A549 (cell line): ENCODE measurements at regions not wholly inside any gene's neighbourhood (a gene's known extent, or its start where the extent isn't known, plus 50 kb on each side); places are given as distances from the start of the nearest gene placed in this dataset.

Source experiments
- ATAC-seq, 2 experiments: fragments of 200-7000 bp in 1 of 2; fragments of >200 bp in 1 of 2; cut with Nextera tagmentation in 1 of 2; cut with Tn5 transposase in 1 of 2; 3 replicates each; pipeline versions ENCODE4 v1.8.0 to v1.9.1; 2018 to 2020; ENCODE audit warnings: mild to moderate bottlenecking in 1 of 2, moderate library complexity in 1 of 2
- CTCF ChIA-PET: fragments of 300-600 bp; sonication (Branson Sonifier 250); formaldehyde crosslinking; extraction: SDS; loops from one replicate; lab custom pipeline; 2021; ENCODE audit warnings: antibody characterized with exemption, inconsistent platforms; lab: Yijun Ruan, JAX
- POLR2A ChIA-PET: fragments of 350-600 bp; formaldehyde crosslinking; extraction: SDS; loops from one replicate; lab custom pipeline; 2021; ENCODE audit warnings: antibody characterized with exemption, inconsistent platforms; lab: Yijun Ruan, JAX
- DNase-seq, 2 experiments: peaks; one replicate each; pipeline versions ENCODE4 v3.0.0 to v3.0.0-alpha.2; 2011 to 2016; ENCODE audit warnings: low read depth in 1 of 2, low spot score in 1 of 2
- FAIRE-seq: peaks from 2 replicates; lab custom pipeline; 2011; peaks lifted over from hg19 to GRCh38; lab: Jason Lieb, UNC
- H3K27ac ChIP-seq, 2 experiments: fragments of >200 bp; sonication (Bioruptor Twin); formaldehyde crosslinking; 3 replicates each; pipeline ENCODE4 v1.5.1; 2016 to 2017
- H3K4me1 ChIP-seq: fragments of >200 bp; sonication (Bioruptor Twin); formaldehyde crosslinking; 3 replicates; pipeline ENCODE4 v1.6.1; 2016
- H3K4me2 ChIP-seq: fragments of >200 bp; sonication (Bioruptor Twin); formaldehyde crosslinking; 3 replicates; pipeline ENCODE4 v1.6.1; 2016
- H3K4me3 ChIP-seq: fragments of >200 bp; sonication (Bioruptor Twin); formaldehyde crosslinking; 3 replicates; pipeline ENCODE4 v1.5.1; 2016
- H3K9me3 ChIP-seq: fragments of >200 bp; sonication (Bioruptor Twin); formaldehyde crosslinking; 3 replicates; pipeline ENCODE4 v1.6.1; 2016
- CBX8 ChIP-seq: fragments of 200-600 bp; sonication (generic); IDR thresholded peaks from 2 replicates; pipeline ENCODE4 v1.6.1; 2016
- CHD4 ChIP-seq: fragments of 200-600 bp; sonication (generic); IDR thresholded peaks from 2 replicates; pipeline ENCODE4 v1.6.1; 2016; ENCODE audit warnings: antibody characterized with exemption, mild to moderate bottlenecking, borderline replicate concordance
- EHF ChIP-seq: fragments of 250-450 bp; sonication (Bioruptor Pico); IDR thresholded peaks from 2 replicates; pipeline ENCODE4 v1.5.0; 2020; ENCODE audit warnings: mild to moderate bottlenecking
- ELK1 ChIP-seq: fragments of 150-350 bp; IDR thresholded peaks from 2 replicates; pipeline ENCODE4 v1.6.1; 2014; ENCODE audit warnings: low read depth, mild to moderate bottlenecking, low read length
- HMGXB4 ChIP-seq: fragments of 250-450 bp; sonication (Bioruptor Pico); IDR thresholded peaks from 2 replicates; pipeline ENCODE4 v1.5.0; 2021; ENCODE audit warnings: mild to moderate bottlenecking, moderate library complexity, borderline replicate concordance
- KDM1A ChIP-seq: fragments of 200-600 bp; sonication (generic); IDR thresholded peaks from 2 replicates; pipeline ENCODE4 v1.6.1; 2016; ENCODE audit warnings: low read depth, mild to moderate bottlenecking
- POLR2AphosphoS2 ChIP-seq: conservative IDR thresholded peaks from 2 replicates; pipeline ENCODE4 v1.6.1; 2012; ENCODE audit warnings: low read length, improper control_type of control experiment, inconsistent platforms
- RAD21 ChIP-seq, 2 experiments: fragments of >200 bp in 1 of 2; sonication (Bioruptor Twin) in 1 of 2; formaldehyde crosslinking in 1 of 2; IDR thresholded peaks in 1 of 2; conservative IDR thresholded peaks in 1 of 2; 2 replicates in 1 of 2; 3 replicates in 1 of 2; pipeline ENCODE4 v1.6.1; 2012 to 2018; ENCODE audit warnings: inconsistent platforms in 1 of 2
- RCOR1 ChIP-seq: fragments of 150-350 bp; IDR thresholded peaks from 2 replicates; pipeline ENCODE4 v1.6.1; 2014; ENCODE audit warnings: antibody characterized with exemption, low read length, low read depth
- RNF2 ChIP-seq: fragments of 200-600 bp; sonication (generic); IDR thresholded peaks from 2 replicates; pipeline ENCODE4 v1.6.1; 2016; ENCODE audit warnings: low read depth, mild to moderate bottlenecking, antibody characterized with exemption, moderate library complexity, borderline replicate concordance
- SMC3 ChIP-seq: fragments of >200 bp; sonication (Bioruptor Twin); formaldehyde crosslinking; IDR thresholded peaks from 3 replicates; pipeline ENCODE4 v1.6.1; 2018; ENCODE audit warnings: inconsistent platforms
- SREBF2 ChIP-seq: fragments of 450-650 bp; IDR thresholded peaks from 2 replicates; pipeline ENCODE4 v1.6.1; 2014; ENCODE audit warnings: mild to moderate bottlenecking, moderate library complexity
- TFCP2L1 ChIP-seq: fragments of 250-450 bp; sonication (Bioruptor Pico); IDR thresholded peaks from 2 replicates; pipeline ENCODE4 v1.5.0; 2021; ENCODE audit warnings: mild to moderate bottlenecking
- ZSCAN20 ChIP-seq: fragments of 250-450 bp; sonication (Bioruptor Pico); IDR thresholded peaks from 2 replicates; pipeline ENCODE4 v1.8.0; 2022; ENCODE audit warnings: mild to moderate bottlenecking, moderate library complexity
- WGBS: methylation state at CpG from one replicate; pipeline ENCODE4 v1.1.6; 2017; ENCODE audit errors: missing lambda C conversion rate; 5-methylcytosine and 5-hydroxymethylcytosine counted together
- TF ChIP-seq, protein P1 (sequence below): fragments of 450-650 bp; IDR thresholded peaks from 2 replicates; pipeline ENCODE4 v1.6.1; 2014; ENCODE audit warnings: antibody characterized with exemption
- TF ChIP-seq, protein P2 (sequence below): fragments of 250-450 bp; sonication (Bioruptor Pico); IDR thresholded peaks from 2 replicates; pipeline ENCODE4 v1.5.0; 2020; ENCODE audit warnings: low read depth, mild to moderate bottlenecking, moderate library complexity

DNA sequence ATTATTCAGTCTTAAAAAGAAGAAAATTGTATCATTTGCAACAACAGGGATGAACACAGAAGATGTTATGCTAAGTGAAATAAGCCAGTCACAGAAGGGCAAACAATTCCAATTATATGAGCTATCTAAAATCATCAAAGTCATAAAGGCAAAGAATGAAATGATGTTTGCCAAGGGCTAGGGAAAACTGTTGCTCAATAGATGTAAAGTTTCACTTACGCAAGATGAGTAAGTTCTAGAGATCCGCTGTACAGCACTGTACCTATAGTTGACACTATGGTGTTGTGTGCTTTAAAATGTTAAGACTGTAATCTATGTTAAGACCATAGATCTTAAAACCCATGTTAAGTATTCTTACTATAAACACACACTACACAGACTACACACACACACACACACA, 904.6 kb upstream of the LRRN3 start:
- peak in 1 of 2 experiments; percentile 4 for DNase-seq
- peaks cover 10% of the 10 kb centered on the region; the same call in 1 of the 3 replicates for H3K9me3 ChIP-seq
- WGBS = 80% methylated on average over 2 of the region's 2 CpGs
- ChIA-PET CTCF (no interaction called here), POLR2A (no interaction called here)
- H3K27ac ChIP-seq = no peak overlapping the region
- H3K4me2 ChIP-seq = no peak overlapping the region
- no peaks in the 10 kb centered on the region for H3K4me1 ChIP-seq
- no peak for TF ChIP-seq POLR2AphosphoS2
- no peak overlapping the region for H3K4me3 ChIP-seq
- ATAC-seq = no peak
- FAIRE-seq = no peak

DNA sequence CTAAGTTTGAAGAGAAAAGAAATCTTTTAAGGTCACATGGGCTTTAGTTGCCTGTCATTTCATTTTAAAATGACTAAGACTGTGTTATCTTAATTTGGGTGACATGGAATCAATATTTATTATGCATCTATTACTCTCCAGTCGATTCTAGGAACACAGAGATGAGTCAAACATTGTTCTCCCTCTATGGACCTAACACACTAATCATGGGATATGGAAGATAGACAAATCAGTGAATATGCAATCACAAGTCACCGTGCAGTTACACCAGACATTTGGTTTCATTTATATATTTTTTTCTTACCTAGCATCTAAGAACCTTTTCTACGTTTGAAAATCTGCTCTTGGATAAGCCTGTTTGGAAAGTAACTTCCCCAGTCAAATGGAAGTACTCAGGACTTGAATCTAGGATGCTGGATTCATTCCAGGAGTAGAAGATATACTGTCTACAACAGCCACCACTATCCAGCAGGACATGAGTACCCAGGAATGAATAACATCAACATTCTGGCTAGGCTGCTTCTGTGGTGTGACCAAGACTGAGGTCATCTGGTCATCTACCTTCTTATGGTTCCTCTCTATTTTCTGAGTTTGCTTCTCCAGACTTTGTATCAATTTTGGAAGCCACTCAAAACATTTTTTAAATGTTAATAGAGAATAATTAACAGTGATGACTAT, 902.9 kb upstream of the LRRN3 start:
- no peak for ATAC-seq
- CTCF ChIA-PET = interaction anchor here (0.6 kb wide), 1 partner anchor 88 kb away, joined by 3 read pairs; no protein-coding TSS in a partner anchor
- TF ChIP-seq ELK1 (no peak), SREBF2 (no peak), CBX8 (no peak), EHF (no peak), CHD4 (no peak), SMC3 (no peak), KDM1A (no peak), HMGXB4 (CRISPR knock-in tag) (no peak), RNF2 (no peak), TFCP2L1 (CRISPR knock-in tag) (no peak), ZSCAN20 (no peak), RCOR1 (no peak), RAD21 (conservative IDR thresholded peaks at IDR 0.05 in 1 of 2, IDR thresholded peaks at IDR 0.05 in 1 of 2) (no peak)
- TF ChIP-seq, protein P1, sequence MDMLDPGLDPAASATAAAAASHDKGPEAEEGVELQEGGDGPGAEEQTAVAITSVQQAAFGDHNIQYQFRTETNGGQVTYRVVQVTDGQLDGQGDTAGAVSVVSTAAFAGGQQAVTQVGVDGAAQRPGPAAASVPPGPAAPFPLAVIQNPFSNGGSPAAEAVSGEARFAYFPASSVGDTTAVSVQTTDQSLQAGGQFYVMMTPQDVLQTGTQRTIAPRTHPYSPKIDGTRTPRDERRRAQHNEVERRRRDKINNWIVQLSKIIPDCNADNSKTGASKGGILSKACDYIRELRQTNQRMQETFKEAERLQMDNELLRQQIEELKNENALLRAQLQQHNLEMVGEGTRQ = no peak
- 1% methylated on average over 3 of the region's 3 CpGs for WGBS
- no peak overlapping the region for H3K4me3 ChIP-seq
- no peaks in the 10 kb centered on the region for H3K4me1 ChIP-seq
- POLR2A ChIA-PET = no interaction called here
- peaks cover 10% of the 10 kb centered on the region; the same call in 1 of the 3 replicates for H3K9me3 ChIP-seq
- no peak overlapping the region for H3K4me2 ChIP-seq
- FAIRE-seq = no peak
- no peak overlapping the region for H3K27ac ChIP-seq
- DNase-seq = no peak

DNA sequence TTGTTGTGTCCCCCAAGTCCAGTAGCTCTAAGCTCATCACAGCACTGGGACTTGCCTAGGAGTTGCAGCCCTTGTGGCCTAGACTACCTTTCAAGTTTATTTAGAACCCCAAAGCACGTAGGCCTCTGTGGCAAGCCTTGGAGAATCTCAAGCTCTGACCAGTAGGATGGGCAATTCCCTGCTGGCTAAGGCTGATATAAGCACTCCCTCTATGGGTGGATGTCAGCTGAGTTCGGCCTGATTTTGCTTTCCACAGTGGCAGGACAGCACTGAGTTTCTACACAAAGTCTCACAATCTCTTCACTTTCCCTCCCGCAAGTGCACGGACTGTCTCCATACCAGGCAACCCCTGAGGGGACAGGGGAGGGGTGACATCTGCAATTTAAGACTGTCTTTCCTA, 886.4 kb upstream of the LRRN3 start:
- CTCF ChIA-PET = interaction anchor here (0.7 to 1.0 kb wide), 2 partner anchors 17 to 334 kb away, joined by 3 read pairs; no protein-coding TSS in a partner anchor

More for the DNA sequence above, 886.4 kb upstream of the LRRN3 start:
- Histone ChIP-seq H3K4me2 (no peak overlapping the region), H3K4me1 (no peaks in the 10 kb centered on the region)
- peak in 1 of 2 experiments; percentile 23 for DNase-seq
- peak; percentile 54 to 64; a peak in 5 of 6 replicates for ATAC-seq
- TF ChIP-seq, protein P2, sequence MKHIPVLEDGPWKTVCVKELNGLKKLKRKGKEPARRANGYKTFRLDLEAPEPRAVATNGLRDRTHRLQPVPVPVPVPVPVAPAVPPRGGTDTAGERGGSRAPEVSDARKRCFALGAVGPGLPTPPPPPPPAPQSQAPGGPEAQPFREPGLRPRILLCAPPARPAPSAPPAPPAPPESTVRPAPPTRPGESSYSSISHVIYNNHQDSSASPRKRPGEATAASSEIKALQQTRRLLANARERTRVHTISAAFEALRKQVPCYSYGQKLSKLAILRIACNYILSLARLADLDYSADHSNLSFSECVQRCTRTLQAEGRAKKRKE = no peak
- TF ChIP-seq RAD21 (conservative IDR thresholded peaks at IDR 0.05 in 1 of 2, IDR thresholded peaks at IDR 0.05 in 1 of 2) = peak; percentile 21 to 43; a peak in 3 of 5 replicates
- TF ChIP-seq, all 56 proteins: peak for 1
- Histone ChIP-seq H3K4me3 (no peak overlapping the region), H3K27ac (no peak overlapping the region), H3K9me3 (no peaks in the 10 kb centered on the region)
- FAIRE-seq = no peak
- 54% methylated on average over 3 of the region's 4 CpGs for WGBS
- POLR2A ChIA-PET = no interaction called here
